Suprapubic skin (tissue), 4 donors: ENCODE measurements at regions not wholly inside any gene's neighbourhood (a gene's known extent, or its start where the extent isn't known, plus 50 kb on each side); places are given as distances from the start of the nearest gene placed in this dataset.

Source experiments
- DNase-seq, 2 donors: peaks; one replicate each; pipeline ENCODE4 v3.0.0-alpha.2; 2019; ENCODE audit warnings: low spot score in 2 of 2
- H3K27ac ChIP-seq: fragments of 200-600 bp; sonication (generic); one replicate; pipeline ENCODE4 v1.5.1; 2019
- H3K27me3 ChIP-seq: fragments of 200-600 bp; sonication (generic); one replicate; pipeline ENCODE4 v1.5.1; 2019
- H3K36me3 ChIP-seq: fragments of 200-600 bp; sonication (generic); one replicate; pipeline ENCODE4 v1.5.1; 2019
- H3K4me1 ChIP-seq: fragments of 200-600 bp; sonication (generic); one replicate; pipeline ENCODE4 v1.5.1; 2019
- H3K4me3 ChIP-seq: fragments of 200-600 bp; sonication (generic); one replicate; pipeline ENCODE4 v1.5.1; 2019; ENCODE audit warnings: mild to moderate bottlenecking
- H3K9me3 ChIP-seq: fragments of 200-600 bp; sonication (generic); one replicate; pipeline ENCODE4 v1.5.1; 2019
- CTCF ChIP-seq, 2 donors: fragments of 200-600 bp in 1 of 2; fragments of 450-650 bp in 1 of 2; sonication (generic) in 1 of 2; IDR thresholded peaks; one replicate each; pipeline ENCODE4 v1.5.1; 2016 to 2019; ENCODE audit warnings: antibody characterized with exemption in 2 of 2, mild to moderate bottlenecking in 1 of 2, moderate library complexity in 1 of 2
- EP300 ChIP-seq: sonication (generic); formaldehyde crosslinking; IDR thresholded peaks from one replicate; pipeline ENCODE4 v1.6.1; 2017; ENCODE audit warnings: antibody characterized with exemption
- POLR2A ChIP-seq, 2 donors: fragments of 450-650 bp; IDR thresholded peaks; one replicate each; pipeline ENCODE4 v1.6.1; 2017; ENCODE audit warnings: antibody characterized with exemption in 2 of 2, mild to moderate bottlenecking in 2 of 2, moderate library complexity in 2 of 2
- POLR2AphosphoS5 ChIP-seq, 3 donors: sonication (generic); formaldehyde crosslinking; IDR thresholded peaks; one replicate each; pipeline ENCODE4 v1.6.1; 2017; ENCODE audit warnings: antibody characterized with exemption in 3 of 3
- WGBS: methylation state at CpG from one replicate; pipeline ENCODE4 v1.1.5; 2018; 5-methylcytosine and 5-hydroxymethylcytosine counted together

GRCh38 chr20:61120595-61121515 lies 131.2 kb upstream of the CDH4 start:
- H3K4me3 ChIP-seq: no peak overlapping the region
- H3K4me1 ChIP-seq: no peaks in the 10 kb centered on the region
- H3K27ac ChIP-seq: no peak overlapping the region
- TF ChIP-seq CTCF (IDR thresholded peaks at IDR 0.05): peak; percentile 13 to 61
- TF ChIP-seq POLR2AphosphoS5 (IDR thresholded peaks at IDR 0.05): no peak
- H3K27me3 ChIP-seq: peaks cover 17% of the 10 kb centered on the region
- H3K36me3 ChIP-seq: no peaks in the 10 kb centered on the region
- WGBS: 37% methylated on average over 11 of the region's 17 CpGs
- no peaks in the 10 kb centered on the region for H3K9me3 ChIP-seq
- no peak for DNase-seq

DNA sequence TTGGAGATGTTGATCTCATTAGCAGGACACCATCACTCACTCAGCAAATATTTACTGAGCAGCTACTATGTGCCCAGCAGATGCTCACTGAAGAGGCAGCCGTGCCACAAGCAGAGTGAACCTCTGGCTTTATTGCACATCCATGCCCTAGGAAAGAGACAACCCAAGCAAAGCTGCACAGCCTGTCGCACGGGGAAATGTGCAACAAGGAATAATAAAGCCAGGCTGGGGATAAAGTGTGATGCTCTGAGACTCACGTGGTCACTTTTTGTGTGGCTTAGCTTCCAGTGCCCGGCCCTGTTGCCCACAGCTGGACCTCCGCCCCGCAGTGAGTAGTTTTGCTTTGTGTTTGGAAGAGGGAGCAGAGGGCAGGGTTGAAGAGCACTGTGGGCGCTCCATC lies 130.4 kb upstream of the CDH4 start:
- DNase-seq: no peak
- Histone ChIP-seq H3K27me3 (peaks cover 15% of the 10 kb centered on the region), H3K4me1 (no peaks in the 10 kb centered on the region), H3K27ac (no peak overlapping the region), H3K4me3 (no peak overlapping the region), H3K9me3 (no peaks in the 10 kb centered on the region), H3K36me3 (no peaks in the 10 kb centered on the region)
- TF ChIP-seq CTCF (IDR thresholded peaks at IDR 0.05) (no peak), POLR2AphosphoS5 (IDR thresholded peaks at IDR 0.05) (no peak)
- 81% methylated on average over 7 of the region's 8 CpGs for WGBS

DNA sequence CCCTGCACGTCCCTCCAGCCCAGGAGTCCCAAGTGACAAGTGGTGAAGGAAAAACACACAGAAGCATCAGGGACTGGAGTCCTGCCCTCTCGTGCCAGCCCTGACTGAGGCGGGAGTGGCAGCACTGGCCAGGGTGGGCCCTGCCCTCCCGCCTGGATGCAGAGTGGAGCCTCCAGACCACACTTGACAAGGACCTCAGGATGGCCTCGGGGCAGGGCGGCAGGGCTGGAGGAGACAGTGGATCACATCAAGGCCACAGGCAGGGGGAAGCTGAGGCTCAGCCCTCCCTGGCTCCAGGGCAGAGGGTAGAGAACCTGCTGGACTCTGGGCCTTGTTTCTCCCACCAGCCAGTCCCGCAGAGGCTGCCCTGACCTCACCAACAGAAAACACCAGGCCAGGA lies 128.8 kb upstream of the CDH4 start:
- Histone ChIP-seq H3K27me3 (peaks cover 11% of the 10 kb centered on the region), H3K4me3 (no peak overlapping the region), H3K4me1 (no peaks in the 10 kb centered on the region), H3K27ac (no peak overlapping the region), H3K9me3 (no peaks in the 10 kb centered on the region), H3K36me3 (no peaks in the 10 kb centered on the region)
- 79% methylated on average over 6 of the region's 7 CpGs for WGBS
- TF ChIP-seq CTCF (IDR thresholded peaks at IDR 0.05) (no peak), EP300 (no peak), POLR2AphosphoS5 (IDR thresholded peaks at IDR 0.05) (no peak), POLR2A (IDR thresholded peaks at IDR 0.05) (no peak)
- DNase-seq: no peak

GRCh38 chr20:61123751-61124368 lies 128.2 kb upstream of the CDH4 start:
- H3K9me3 ChIP-seq: no peaks in the 10 kb centered on the region
- H3K36me3 ChIP-seq: no peaks in the 10 kb centered on the region
- 89% methylated on average over 9 of the region's 16 CpGs for WGBS
- DNase-seq: no peak
- TF ChIP-seq POLR2A (IDR thresholded peaks at IDR 0.05): no peak
- no peak for TF ChIP-seq EP300
- no peak for TF ChIP-seq POLR2AphosphoS5 (IDR thresholded peaks at IDR 0.05)
- TF ChIP-seq CTCF (IDR thresholded peaks at IDR 0.05): no peak
- H3K27me3 ChIP-seq: peaks cover 5% of the 10 kb centered on the region
- H3K27ac ChIP-seq: no peak overlapping the region
- H3K4me1 ChIP-seq: no peaks in the 10 kb centered on the region
- no peak overlapping the region for H3K4me3 ChIP-seq

DNA sequence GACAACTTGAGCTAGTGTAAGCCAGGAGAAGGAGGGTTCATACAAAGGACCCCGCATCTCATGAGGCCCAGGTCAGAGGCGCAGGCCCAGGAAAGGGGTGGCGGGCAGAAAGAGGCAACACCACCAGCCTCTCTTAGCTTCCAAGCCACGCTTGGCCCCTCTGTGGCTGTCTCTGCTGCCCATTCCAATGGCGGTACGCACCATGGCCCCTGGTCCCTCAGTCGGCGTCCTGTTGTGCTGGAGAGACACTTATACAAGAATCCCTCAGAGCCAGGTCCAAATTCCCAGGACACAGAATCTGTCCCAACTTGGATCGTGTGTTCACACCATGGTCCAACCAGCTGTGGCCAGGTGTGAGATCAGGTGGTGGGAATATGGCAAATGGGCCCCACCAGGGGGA lies 127.0 kb upstream of the CDH4 start:
- 87% methylated on average over 9 of the region's 9 CpGs for WGBS

More for the DNA sequence above, 127.0 kb upstream of the CDH4 start:
- H3K27ac ChIP-seq: no peak overlapping the region
- H3K9me3 ChIP-seq: no peaks in the 10 kb centered on the region
- DNase-seq: no peak
- no peaks in the 10 kb centered on the region for H3K36me3 ChIP-seq
- no peak for TF ChIP-seq POLR2AphosphoS5 (IDR thresholded peaks at IDR 0.05)
- no peak for TF ChIP-seq CTCF (IDR thresholded peaks at IDR 0.05)
- no peak for TF ChIP-seq POLR2A (IDR thresholded peaks at IDR 0.05)
- TF ChIP-seq EP300: no peak
- H3K4me3 ChIP-seq: no peak overlapping the region
- H3K4me1 ChIP-seq: no peaks in the 10 kb centered on the region
- peaks cover 6% of the 10 kb centered on the region for H3K27me3 ChIP-seq
